ENCODE measurements at regions not wholly inside any gene's neighbourhood (a gene's known extent, or its start where the extent isn't known, plus 50 kb on each side); places are given as distances from the start of the nearest gene placed in this dataset.

- no peak for DNase-seq
These were observed 439.3 kb upstream of the DAB2 start for GRCh38 chr5:39863926-39864552.

DNA sequence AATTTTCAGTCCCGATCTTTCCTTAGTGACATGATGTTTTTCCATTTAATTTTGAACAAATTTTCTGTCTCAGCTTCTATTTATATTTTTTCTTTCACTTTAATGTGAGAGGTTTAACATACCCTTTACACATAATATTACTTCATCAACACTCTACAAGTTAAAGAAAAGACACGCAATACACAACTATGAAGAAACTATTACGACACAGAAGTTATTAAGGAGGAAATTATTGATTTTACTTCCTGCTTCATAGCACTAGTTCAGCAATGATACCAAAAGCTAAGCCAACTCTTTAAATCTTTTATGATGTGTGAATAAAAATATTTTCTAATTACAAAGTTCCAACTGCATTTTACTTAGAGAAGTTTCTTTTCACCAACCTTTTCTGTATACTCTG, 432.3 kb upstream of the DAB2 start:
- no peak for DNase-seq

DNA sequence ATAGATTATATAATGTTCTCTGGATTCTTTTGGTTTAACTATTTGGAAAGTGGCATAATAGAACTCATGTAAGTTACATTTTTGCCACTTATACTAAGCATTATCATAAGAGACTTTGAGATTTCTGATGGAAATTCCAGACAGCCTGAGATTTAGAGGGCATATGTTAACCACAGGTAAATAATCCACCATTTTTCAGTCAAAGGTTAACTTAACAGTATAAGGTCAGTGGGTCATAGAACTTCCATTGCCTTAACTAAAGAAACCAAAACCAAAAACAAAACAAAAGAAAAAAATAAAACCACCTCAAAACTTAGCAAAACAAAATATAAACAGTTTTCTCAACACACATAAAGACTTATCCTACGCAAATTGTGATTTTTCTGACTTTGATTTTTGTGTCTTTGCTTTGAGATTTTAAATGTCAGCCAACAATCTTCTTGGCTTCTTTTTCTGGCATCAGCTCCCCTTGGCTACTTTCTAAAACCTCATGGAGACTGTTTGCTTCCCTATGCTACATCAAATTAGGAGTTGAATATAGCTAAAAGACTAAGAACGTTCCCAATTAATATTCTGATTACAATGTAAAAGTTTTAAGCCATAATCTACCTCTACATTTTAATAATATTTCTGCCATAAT, 430.1 kb upstream of the DAB2 start:
- DNase-seq: no peak

DNA sequence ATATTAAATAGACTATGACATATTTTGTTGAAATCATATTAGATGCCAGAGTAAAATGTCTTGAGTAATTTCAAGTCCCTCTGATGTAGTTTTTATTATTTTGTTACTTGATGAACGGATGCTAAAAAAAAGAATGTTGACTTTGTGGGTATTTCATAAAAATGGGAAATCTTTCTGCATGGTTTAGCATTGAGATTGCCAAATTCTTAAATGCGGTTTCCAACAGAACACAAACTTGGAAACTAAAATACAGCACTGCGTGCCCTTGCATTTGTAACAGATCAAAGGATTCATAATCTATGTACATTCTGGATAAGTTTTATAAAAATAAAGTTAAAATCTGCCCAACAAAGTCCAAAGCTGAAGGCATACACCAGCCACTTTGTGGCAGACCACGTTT, 425.5 kb upstream of the DAB2 start:
- no peak for DNase-seq

DNA sequence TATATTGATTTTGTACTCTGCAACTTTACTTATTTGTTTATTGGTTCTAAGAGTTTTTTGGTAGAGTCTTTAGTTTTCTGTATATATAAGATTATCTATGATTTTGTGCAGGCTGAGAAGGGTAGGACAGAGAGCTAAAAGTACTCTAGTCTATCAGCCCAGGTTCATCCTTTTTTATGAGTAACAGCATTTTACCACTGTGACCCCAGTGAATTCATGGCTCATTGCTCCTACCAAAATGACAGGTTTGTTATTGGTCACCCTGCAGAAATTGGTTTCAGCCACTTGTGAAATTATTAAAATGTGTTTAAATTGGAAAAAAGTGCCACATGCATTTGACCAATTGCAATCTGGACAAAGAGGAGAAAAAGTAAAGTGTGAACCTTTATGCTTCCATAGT, 421.4 kb upstream of the DAB2 start:
- DNase-seq: no peak

DNA sequence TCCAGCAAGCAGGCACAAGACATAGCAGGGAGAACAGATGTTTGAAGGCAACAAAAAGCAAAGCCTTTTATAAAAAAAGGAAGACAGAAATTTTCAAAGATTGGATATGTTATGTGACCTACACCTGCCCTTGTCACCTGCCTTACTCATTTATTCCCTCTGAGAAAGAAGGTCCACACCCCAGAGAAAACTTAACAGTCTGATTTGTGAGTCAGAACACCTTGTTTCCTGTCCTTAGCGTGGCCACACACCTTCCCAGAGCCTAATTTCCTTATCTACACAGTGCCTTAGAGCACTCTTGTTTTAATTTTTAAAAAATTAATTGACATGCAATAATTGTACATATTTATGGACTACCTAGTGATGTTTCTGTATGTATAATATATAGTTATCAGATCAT, 419.0 kb upstream of the DAB2 start:
- DNase-seq: no peak

- DNase-seq: no peak
These were observed 410.6 kb upstream of the DAB2 start for GRCh38 chr5:39835371-39835770.

DNA sequence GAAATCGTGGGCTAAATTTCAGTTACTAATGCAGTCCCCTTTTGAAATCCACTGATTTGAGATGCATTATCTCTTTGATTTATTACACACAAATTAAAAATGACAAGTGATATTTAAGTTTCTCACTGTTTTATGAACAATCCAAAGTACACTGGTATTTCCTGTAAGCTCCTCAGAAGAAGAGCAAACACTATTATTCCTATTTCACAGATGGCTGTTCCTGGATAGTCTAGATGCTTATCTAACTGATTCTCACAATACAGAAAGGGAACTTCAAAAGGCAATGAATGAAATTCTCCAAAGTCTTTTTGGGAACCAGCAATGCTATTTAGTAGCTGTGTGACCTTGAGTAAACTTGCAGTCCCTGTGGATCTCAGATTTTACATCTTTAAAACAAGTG, 404.7 kb upstream of the DAB2 start:
- no peak for DNase-seq

DNA sequence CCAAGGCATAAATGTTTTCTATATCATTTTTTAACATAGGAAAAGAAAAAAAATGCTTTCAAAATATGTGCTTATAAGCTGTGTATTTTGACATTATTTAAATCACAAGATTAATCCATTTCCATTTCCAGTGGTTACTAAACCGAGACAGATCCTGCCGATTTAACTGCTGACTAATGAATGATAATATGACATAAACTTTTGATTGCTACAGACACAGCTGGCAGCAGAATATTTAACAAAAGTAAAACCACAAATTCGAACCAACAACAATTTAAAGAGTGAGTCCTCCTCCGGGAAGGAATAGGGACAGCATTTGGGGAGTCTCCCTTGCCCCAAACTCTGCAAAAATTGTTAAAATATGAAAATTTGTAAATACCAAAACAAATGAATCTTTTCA, 401.3 kb upstream of the DAB2 start:
- no peak for DNase-seq

- DNase-seq: no peak
These were observed 400.5 kb upstream of the DAB2 start for GRCh38 chr5:39825301-39825700.

DNA sequence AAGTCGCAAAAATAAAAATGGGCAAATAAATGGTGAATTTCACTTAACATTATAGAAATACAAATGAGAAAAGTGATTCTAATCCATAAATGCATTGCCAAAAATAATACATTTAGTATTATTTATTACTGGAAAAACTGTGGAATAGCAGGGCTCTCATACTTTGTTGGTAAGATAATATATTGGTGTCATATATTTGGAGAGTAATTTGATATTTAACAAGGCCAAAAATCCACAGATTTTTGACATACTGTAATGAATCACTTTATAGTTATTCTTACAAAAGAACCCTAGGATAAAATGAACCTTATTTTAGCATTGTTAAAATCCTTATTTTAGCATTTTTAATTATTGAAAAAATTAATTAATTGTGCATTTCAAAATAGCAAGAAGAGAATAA, 397.2 kb upstream of the DAB2 start:
- no peak for DNase-seq

- no peak for DNase-seq
These were observed 392.1 kb upstream of the DAB2 start for GRCh38 chr5:39816866-39817265.

DNA sequence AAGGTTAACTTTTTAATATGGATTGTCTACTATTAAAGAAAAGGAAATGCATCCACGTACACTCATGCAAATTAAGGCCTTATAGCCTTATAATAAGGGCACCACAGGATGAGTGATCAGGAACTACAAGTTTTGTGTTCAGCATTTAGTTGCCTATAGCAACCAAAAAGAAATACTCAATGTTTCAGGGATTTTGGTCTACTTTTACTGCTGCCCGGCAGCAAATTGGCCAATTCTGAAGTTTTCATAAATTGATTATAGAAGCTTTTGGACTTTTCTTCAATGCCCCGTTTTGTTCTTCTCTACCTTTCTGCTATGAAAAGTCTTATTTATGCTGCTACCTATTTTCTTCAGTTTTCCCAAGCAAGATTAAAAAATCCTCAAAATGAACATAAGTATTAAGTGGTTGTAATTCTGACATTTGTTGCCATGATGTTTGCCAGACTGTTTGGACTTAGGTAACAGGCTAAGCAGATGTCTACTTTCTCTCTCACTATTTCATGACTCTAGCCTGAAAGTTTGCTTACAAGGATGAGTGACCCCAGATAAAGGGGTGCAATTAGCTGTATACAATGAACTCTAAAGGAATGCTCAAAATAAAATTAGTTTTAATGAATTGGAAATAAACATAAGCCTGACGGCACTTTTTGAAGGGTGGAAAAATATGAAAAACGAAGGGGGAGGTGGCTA, 391.5 kb upstream of the DAB2 start:
- no peak for DNase-seq

DNA sequence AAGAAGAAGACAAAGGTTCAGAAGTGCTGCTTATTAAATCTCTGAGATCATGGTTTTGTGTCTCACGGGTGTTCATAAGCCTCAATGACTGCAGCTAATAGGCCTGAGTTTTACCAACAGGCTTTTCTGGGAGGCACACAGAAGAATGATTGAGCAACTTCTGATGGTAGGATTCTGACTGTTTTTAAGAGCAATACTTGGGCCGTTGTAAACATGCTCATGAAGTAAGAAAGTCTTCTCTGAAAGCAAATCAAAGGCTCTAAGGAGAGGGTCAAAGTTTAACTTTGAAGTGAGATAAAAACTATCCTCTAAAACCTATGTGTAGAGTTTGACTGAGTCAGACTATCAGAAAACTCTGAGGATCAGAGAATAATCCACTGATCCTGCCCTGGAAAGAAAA, 390.9 kb upstream of the DAB2 start:
- no peak for DNase-seq

GRCh38 chr5:39811381-39811780, 386.6 kb upstream of the DAB2 start:
- no peak for DNase-seq

- no peak for DNase-seq
These were observed 383.9 kb upstream of the DAB2 start for GRCh38 chr5:39808656-39809055.

- no peak for DNase-seq
These were observed 376.5 kb upstream of the DAB2 start for GRCh38 chr5:39801306-39801705.

DNA sequence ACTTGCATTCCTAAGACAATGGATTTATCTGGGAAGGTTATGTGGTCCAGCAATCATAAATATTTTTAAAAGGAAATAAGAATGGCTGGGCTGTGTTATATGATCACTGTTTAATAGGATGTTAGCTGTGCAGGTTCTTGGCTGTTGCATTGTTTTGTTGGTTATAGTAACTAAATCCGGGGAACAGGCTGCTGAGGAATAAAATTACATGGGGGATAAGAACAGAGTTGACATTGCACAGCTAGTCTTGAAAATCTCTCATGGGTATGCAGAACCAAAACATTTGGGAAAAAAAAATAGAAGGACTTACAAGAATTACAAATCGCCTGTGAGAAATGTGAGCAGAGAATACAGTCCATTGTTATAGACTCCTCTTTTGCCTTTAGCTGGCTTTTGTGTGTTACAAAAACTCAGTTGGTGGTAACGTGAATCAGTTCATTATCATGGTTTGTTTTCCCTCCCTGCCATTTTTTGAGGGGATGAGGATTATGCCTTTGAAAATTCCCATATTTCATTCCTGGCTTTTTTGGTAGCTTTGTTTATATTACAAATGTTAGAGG, 375.3 kb upstream of the DAB2 start:
- DNase-seq: no peak

GRCh38 chr5:39799242-39799641, 374.5 kb upstream of the DAB2 start:
- no peak for DNase-seq

DNA sequence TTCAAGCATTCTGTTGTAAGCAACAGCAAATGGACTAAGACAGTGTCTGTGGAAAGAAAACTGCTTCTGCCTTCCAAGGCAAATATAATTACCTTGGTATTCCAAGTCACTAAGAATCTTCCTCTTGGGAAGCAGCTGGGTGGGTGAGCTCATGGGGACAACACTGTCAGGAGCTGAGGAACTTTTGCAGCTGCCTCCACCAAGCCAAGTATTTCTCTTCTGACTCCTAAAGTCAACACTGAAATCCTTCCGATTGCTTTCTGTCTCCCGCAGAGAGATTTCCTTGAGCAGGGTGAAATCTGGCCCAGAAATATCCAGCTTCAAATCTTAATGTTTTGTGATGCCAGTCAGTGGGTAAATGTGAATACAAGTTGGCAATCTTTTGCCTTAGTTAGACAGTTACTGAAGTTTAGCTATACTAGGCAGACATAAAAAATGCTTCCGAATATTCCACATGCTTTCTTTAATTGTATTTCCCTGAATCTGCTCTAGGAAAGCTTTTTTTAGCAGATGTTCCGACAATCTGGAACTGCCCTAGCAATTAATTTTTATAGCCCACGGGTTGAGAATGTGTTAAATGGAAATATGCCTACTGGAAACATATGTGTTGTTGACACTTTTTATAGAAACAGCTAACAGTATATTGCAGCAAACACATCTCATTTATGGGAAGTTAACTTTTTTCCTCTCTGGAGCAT, 369.9 kb upstream of the DAB2 start:
- DNase-seq: no peak

DNA sequence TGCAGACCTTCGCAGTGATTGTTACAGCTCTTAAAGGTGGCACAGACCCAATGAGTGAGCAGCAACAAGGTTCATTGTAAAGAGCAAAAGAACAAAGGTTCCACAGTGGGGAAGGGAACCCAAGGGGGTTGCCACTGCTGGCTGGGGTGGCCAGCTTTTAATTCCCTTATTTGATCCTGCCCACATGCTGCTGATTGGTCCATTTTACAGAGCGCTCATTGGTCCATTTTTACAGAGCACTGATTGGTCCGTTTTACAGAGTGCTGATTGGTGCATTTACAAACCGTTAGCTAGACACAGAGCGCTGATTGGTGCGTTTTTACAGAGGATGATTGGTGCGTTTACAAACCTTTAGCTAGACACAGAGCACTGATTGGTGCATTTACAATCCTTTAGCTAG, 360.6 kb upstream of the DAB2 start:
- DNase-seq: no peak

GRCh38 chr5:39783756-39784421, 359.1 kb upstream of the DAB2 start:
- no peak for DNase-seq

DNA sequence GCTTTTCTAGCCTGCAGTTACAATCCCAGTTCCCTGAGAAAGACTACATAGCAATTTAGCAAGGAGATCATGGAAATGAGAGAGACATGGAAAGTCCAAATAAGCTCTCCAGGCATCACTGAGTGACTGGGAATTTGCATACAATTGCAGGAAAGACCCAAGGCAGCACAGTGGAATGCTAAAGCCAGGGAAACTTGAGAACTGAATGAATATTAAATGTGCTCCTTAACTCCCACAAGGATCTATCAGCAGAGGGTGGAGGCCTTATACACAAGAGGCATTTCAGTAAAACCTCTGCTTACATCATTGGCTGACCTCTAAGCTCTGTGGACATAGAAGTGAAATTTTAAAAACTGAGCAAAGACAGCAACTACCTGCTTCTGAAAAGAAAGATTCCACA, 355.6 kb upstream of the DAB2 start:
- no peak for DNase-seq

Data from CD4-positive, alpha-beta T cell treated with Interleukin-12 subunit alpha and Interleukin-12 subunit beta, for 1 hour (primary cell).